Naive B cell (primary cell): ENCODE measurements at regions not wholly inside any gene's neighbourhood (a gene's known extent, or its start where the extent isn't known, plus 50 kb on each side); places are given as distances from the start of the nearest gene placed in this dataset.
A peak's percentile ranks its signal among the peaks of the same experiment; 100 is the strongest.
"Not testable (repeated sequence)": the region's sequence is repeated elsewhere in the genome, so short reads cannot be mapped to it uniquely, and the experiment has no call there.

ENCODE experiments used
- ATAC-seq, 2 donors: fragments of 150-1000 bp; cut with Tn5 transposase; 2 replicates each; pipeline ENCODE4 v1.10.0; 2021; ENCODE audit warnings: low read depth in 2 of 2, mild to moderate bottlenecking in 2 of 2, moderate library complexity in 2 of 2
- DNase-seq: peaks from one replicate; pipeline ENCODE4 v3.0.0; 2022
- H3K27ac Mint-ChIP-seq, 6 donors: one replicate each; pipeline ENCODE4 v1.8.0; 2020 to 2022; ENCODE audit warnings: mild to moderate bottlenecking in 6 of 6, mixed read lengths in 6 of 6, moderate library complexity in 5 of 6, inconsistent platforms in 2 of 6
- H3K27me3 Mint-ChIP-seq, 3 donors: one replicate each; pipeline ENCODE4 v1.8.0; 2021 to 2022; ENCODE audit warnings: mixed read lengths in 3 of 3, mild to moderate bottlenecking in 1 of 3
- H3K36me3 Mint-ChIP-seq, 2 donors: one replicate each; pipeline ENCODE4 v1.8.0; 2020 to 2022; ENCODE audit warnings: mixed read lengths in 2 of 2, inconsistent platforms in 1 of 2, mild to moderate bottlenecking in 1 of 2
- H3K4me1 Mint-ChIP-seq, 3 donors: one replicate each; pipeline ENCODE4 v1.8.0; 2020 to 2022; ENCODE audit warnings: mixed read lengths in 3 of 3, inconsistent platforms in 1 of 3, mild to moderate bottlenecking in 1 of 3, moderate library complexity in 1 of 3
- H3K4me3 Mint-ChIP-seq, 8 donors: one replicate each; pipeline ENCODE4 v1.8.0; 2020 to 2022; ENCODE audit warnings: mild to moderate bottlenecking in 8 of 8, mixed read lengths in 8 of 8, moderate library complexity in 8 of 8, inconsistent platforms in 2 of 8
- H3K9me3 Mint-ChIP-seq, 7 donors: one replicate each; pipeline ENCODE4 v1.8.0; 2020 to 2022; ENCODE audit warnings: mixed read lengths in 7 of 7, mild to moderate bottlenecking in 5 of 7, inconsistent platforms in 2 of 7, moderate library complexity in 1 of 7

- DNase-seq = no peak
- no peak overlapping the region for H3K4me3 Mint-ChIP-seq
- H3K27me3 Mint-ChIP-seq = peaks cover 0 to under 1% (median 0%) of the 10 kb centered on the region in 3 donors
- no peak overlapping the region for H3K27ac Mint-ChIP-seq
- peaks cover 0 to 5% of the 10 kb centered on the region in 2 donors for H3K36me3 Mint-ChIP-seq
- peaks cover 8 to 66% (median 18%) of the 10 kb centered on the region in 7 donors for H3K9me3 Mint-ChIP-seq
- no peaks in the 10 kb centered on the region for H3K4me1 Mint-ChIP-seq
- ATAC-seq = no peak
Measured at GRCh38 chr2:133624551-133624950, 56.3 kb upstream of the NCKAP5 start.

GRCh38 chr2:133627741-133628140, 59.5 kb upstream of the NCKAP5 start:
- Mint-ChIP-seq H3K9me3 (peaks cover 8 to 49% (median 13%) of the 10 kb centered on the region in 7 donors), H3K36me3 (peaks cover 0 to 5% of the 10 kb centered on the region in 2 donors), H3K27me3 (peaks cover 0 to 3% (median 0%) of the 10 kb centered on the region in 3 donors), H3K4me1 (no peaks in the 10 kb centered on the region), H3K27ac (no peak overlapping the region), H3K4me3 (no peak overlapping the region)
- DNase-seq (no peak), ATAC-seq (no peak)

GRCh38 chr2:133633309-133633708, 65.0 kb upstream of the NCKAP5 start:
- Mint-ChIP-seq H3K36me3 (no peaks in the 10 kb centered on the region), H3K27me3 (peaks cover 0 to 7% (median 3%) of the 10 kb centered on the region in 3 donors), H3K4me3 (peak overlapping the region in 1 of 8 donors; percentile 60), H3K9me3 (peaks cover 0 to 21% (median 7%) of the 10 kb centered on the region in 7 donors), H3K4me1 (no peaks in the 10 kb centered on the region), H3K27ac (no peak overlapping the region)
- ATAC-seq (no peak), DNase-seq (no peak)

- H3K27ac Mint-ChIP-seq = no peak overlapping the region
- no peak for ATAC-seq
- no peaks in the 10 kb centered on the region for H3K4me1 Mint-ChIP-seq
- no peak overlapping the region for H3K4me3 Mint-ChIP-seq
- no peaks in the 10 kb centered on the region for H3K36me3 Mint-ChIP-seq
- H3K9me3 Mint-ChIP-seq = peaks cover 0 to 14% (median 3%) of the 10 kb centered on the region in 7 donors
- peaks cover 0 to 7% (median 3%) of the 10 kb centered on the region in 3 donors for H3K27me3 Mint-ChIP-seq
- DNase-seq = no peak
Measured at GRCh38 chr2:133633881-133634409, 65.7 kb upstream of the NCKAP5 start.

GRCh38 chr2:133635131-133635530, 66.9 kb upstream of the NCKAP5 start:
- no peak for ATAC-seq
- no peaks in the 10 kb centered on the region for H3K4me1 Mint-ChIP-seq
- H3K27ac Mint-ChIP-seq = no peak overlapping the region
- H3K9me3 Mint-ChIP-seq = peaks cover 0 to 4% (median 0%) of the 10 kb centered on the region in 7 donors
- no peak overlapping the region for H3K4me3 Mint-ChIP-seq
- H3K27me3 Mint-ChIP-seq = peaks cover 0 to 7% (median 0%) of the 10 kb centered on the region in 3 donors
- no peak for DNase-seq
- no peaks in the 10 kb centered on the region for H3K36me3 Mint-ChIP-seq

- no peaks in the 10 kb centered on the region for H3K4me1 Mint-ChIP-seq
- no peak overlapping the region for H3K4me3 Mint-ChIP-seq
- peaks cover 0 to 7% (median 0%) of the 10 kb centered on the region in 3 donors for H3K27me3 Mint-ChIP-seq
- ATAC-seq (no peak), DNase-seq (no peak)
- peaks cover 0 to 2% (median 0%) of the 10 kb centered on the region in 7 donors for H3K9me3 Mint-ChIP-seq
- no peak overlapping the region for H3K27ac Mint-ChIP-seq
- no peaks in the 10 kb centered on the region for H3K36me3 Mint-ChIP-seq
Measured at GRCh38 chr2:133636287-133636686, 68.0 kb upstream of the NCKAP5 start.

GRCh38 chr2:133640103-133640502, 71.8 kb upstream of the NCKAP5 start:
- Mint-ChIP-seq H3K27ac (no peak overlapping the region), H3K4me1 (no peaks in the 10 kb centered on the region), H3K36me3 (no peaks in the 10 kb centered on the region), H3K27me3 (peaks cover 7 to 16% (median 7%) of the 10 kb centered on the region in 3 donors), H3K4me3 (no peak overlapping the region), H3K9me3 (peaks cover 0 to 2% (median 0%) of the 10 kb centered on the region in 7 donors)
- DNase-seq (no peak), ATAC-seq (no peak)

GRCh38 chr2:133641497-133641896, 73.2 kb upstream of the NCKAP5 start:
- Mint-ChIP-seq H3K4me1 (no peaks in the 10 kb centered on the region), H3K4me3 (no peak overlapping the region), H3K27ac (no peak overlapping the region), H3K9me3 (peaks cover 0 to 2% (median 0%) of the 10 kb centered on the region in 7 donors), H3K36me3 (no peaks in the 10 kb centered on the region), H3K27me3 (peaks cover 7 to 9% (median 7%) of the 10 kb centered on the region in 3 donors)
- no peak for ATAC-seq
- DNase-seq = no peak

GRCh38 chr2:133641942-133642725, 73.9 kb upstream of the NCKAP5 start:
- H3K4me3 Mint-ChIP-seq = no peak overlapping the region
- peaks cover 7 to 9% (median 7%) of the 10 kb centered on the region in 3 donors for H3K27me3 Mint-ChIP-seq
- H3K9me3 Mint-ChIP-seq = peaks cover 0 to 3% (median 2%) of the 10 kb centered on the region in 7 donors
- H3K36me3 Mint-ChIP-seq = no peaks in the 10 kb centered on the region
- H3K27ac Mint-ChIP-seq = no peak overlapping the region
- DNase-seq = no peak
- no peak for ATAC-seq
- no peaks in the 10 kb centered on the region for H3K4me1 Mint-ChIP-seq

- H3K27ac Mint-ChIP-seq = no peak overlapping the region
- H3K4me3 Mint-ChIP-seq = no peak overlapping the region
- no peaks in the 10 kb centered on the region for H3K36me3 Mint-ChIP-seq
- ATAC-seq (no peak), DNase-seq (no peak)
- peaks cover 7 to 9% (median 7%) of the 10 kb centered on the region in 3 donors for H3K27me3 Mint-ChIP-seq
- H3K9me3 Mint-ChIP-seq = peaks cover 0 to 8% (median 4%) of the 10 kb centered on the region in 7 donors
- H3K4me1 Mint-ChIP-seq = no peaks in the 10 kb centered on the region
Measured at GRCh38 chr2:133642791-133643191, 74.5 kb upstream of the NCKAP5 start.

GRCh38 chr2:133643863-133644262, 75.6 kb upstream of the NCKAP5 start:
- Mint-ChIP-seq H3K36me3 (no peaks in the 10 kb centered on the region), H3K27me3 (peaks cover 7 to 9% (median 7%) of the 10 kb centered on the region in 3 donors), H3K4me3 (no peak overlapping the region), H3K9me3 (peaks cover 0 to 8% (median 4%) of the 10 kb centered on the region in 7 donors), H3K4me1 (no peaks in the 10 kb centered on the region), H3K27ac (no peak overlapping the region)
- DNase-seq = no peak
- ATAC-seq = no peak

- DNase-seq (no peak), ATAC-seq (no peak)
- Mint-ChIP-seq H3K4me1 (no peaks in the 10 kb centered on the region), H3K9me3 (peaks cover 3 to 12% (median 8%) of the 10 kb centered on the region in 7 donors), H3K27me3 (peaks cover 7 to 9% (median 7%) of the 10 kb centered on the region in 3 donors), H3K4me3 (no peak overlapping the region), H3K36me3 (no peaks in the 10 kb centered on the region), H3K27ac (no peak overlapping the region)
Measured at GRCh38 chr2:133644846-133645245, 76.6 kb upstream of the NCKAP5 start.

GRCh38 chr2:133647386-133647785, 79.1 kb upstream of the NCKAP5 start:
- not testable (repeated sequence) for H3K27me3 Mint-ChIP-seq, H3K36me3 Mint-ChIP-seq, H3K4me1 Mint-ChIP-seq, DNase-seq, ATAC-seq
- H3K27ac Mint-ChIP-seq = peak overlapping the region in 1 of 6 donors; percentile 91
- H3K4me3 Mint-ChIP-seq = peak overlapping the region in 1 of 8 donors; percentile 45
- H3K9me3 Mint-ChIP-seq = peaks cover 3 to 27% (median 12%) of the 10 kb centered on the region in 7 donors

GRCh38 chr2:133651861-133652260, 83.6 kb upstream of the NCKAP5 start:
- Mint-ChIP-seq H3K27me3 (no peaks in the 10 kb centered on the region), H3K4me1 (no peaks in the 10 kb centered on the region), H3K36me3 (no peaks in the 10 kb centered on the region), H3K27ac (peak overlapping the region in 1 of 6 donors; percentile 54), H3K9me3 (peaks cover 3 to 27% (median 12%) of the 10 kb centered on the region in 7 donors), H3K4me3 (no peak overlapping the region)
- ATAC-seq (no peak), DNase-seq (no peak)
